OCI-LY1 (cell line): ENCODE measurements at regions not wholly inside any gene's neighbourhood (a gene's known extent, or its start where the extent isn't known, plus 50 kb on each side); places are given as distances from the start of the nearest gene placed in this dataset.

ENCODE experiments used
- H2AFZ ChIP-seq: fragments of 200-600 bp; sonication (generic), shearing (Covaris generic); 2 replicates; pipeline ENCODE4 v1.6.0; 2014; ENCODE audit warnings: antibody characterized with exemption, mild to moderate bottlenecking, low read length
- H3F3A ChIP-seq: fragments of 200-600 bp; sonication (generic), shearing (Covaris generic); 2 replicates; pipeline ENCODE4 v1.6.0; 2014; ENCODE audit warnings: mild to moderate bottlenecking, antibody characterized with exemption, low read length, moderate library complexity; ENCODE audit not compliant: insufficient read depth
- H3K27ac ChIP-seq: fragments of 200-600 bp; sonication (generic); 2 replicates; pipeline ENCODE4 v1.5.1; 2014; ENCODE audit warnings: low read length, mixed run types, mild to moderate bottlenecking, low read depth; ENCODE audit not compliant: poor library complexity, severe bottlenecking
- H3K27me3 ChIP-seq: fragments of 200-600 bp; sonication (generic); 2 replicates; pipeline ENCODE4 v1.6.0; 2014; ENCODE audit warnings: antibody characterized with exemption, mild to moderate bottlenecking, low read length, moderate library complexity; ENCODE audit not compliant: insufficient read depth
- H3K36me3 ChIP-seq: fragments of 200-600 bp; sonication (generic); 2 replicates; pipeline ENCODE4 v1.6.1; 2014; ENCODE audit warnings: mild to moderate bottlenecking, antibody characterized with exemption, low read length, moderate library complexity, mixed read lengths; ENCODE audit not compliant: insufficient read depth
- H3K4me1 ChIP-seq: fragments of 200-600 bp; sonication (generic); 2 replicates; pipeline ENCODE4 v1.5.1; 2014; ENCODE audit warnings: mild to moderate bottlenecking, low read length, moderate library complexity; ENCODE audit not compliant: insufficient read depth, severe bottlenecking
- H3K4me2 ChIP-seq: fragments of 200-600 bp; sonication (generic), shearing (Covaris generic); 2 replicates; pipeline ENCODE4 v1.6.1; 2014; ENCODE audit warnings: low read length
- H3K4me3 ChIP-seq: fragments of 200-600 bp; sonication (generic); 2 replicates; pipeline ENCODE4 v1.5.1; 2014; ENCODE audit warnings: low read length, low read depth, mild to moderate bottlenecking, mixed read lengths; ENCODE audit not compliant: poor library complexity, severe bottlenecking
- H3K79me2 ChIP-seq: fragments of 200-600 bp; shearing (Covaris generic); 2 replicates; pipeline ENCODE4 v1.6.1; 2016; ENCODE audit warnings: mixed run types, low read length, mixed read lengths; ENCODE audit not compliant: insufficient read depth
- H3K9ac ChIP-seq: fragments of 200-600 bp; sonication (generic), shearing (Covaris generic); 2 replicates; pipeline ENCODE4 v1.6.1; 2014; ENCODE audit warnings: mild to moderate bottlenecking, low read length, mixed read lengths
- H3K9me2 ChIP-seq: fragments of 200-600 bp; sonication (generic), shearing (Covaris generic); 2 replicates; pipeline ENCODE4 v1.6.1; 2014; ENCODE audit warnings: low read depth, mild to moderate bottlenecking, low read length, mixed read lengths
- H3K9me3 ChIP-seq: fragments of 200-600 bp; shearing (Covaris generic); 2 replicates; pipeline ENCODE4 v1.6.1; 2014; ENCODE audit warnings: low read length, mixed read lengths
- H4K20me1 ChIP-seq: fragments of 200-600 bp; sonication (generic), shearing (Covaris generic); 2 replicates; pipeline ENCODE4 v1.6.0; 2016; ENCODE audit warnings: mild to moderate bottlenecking, low read length; ENCODE audit not compliant: insufficient read depth
- EZH2 ChIP-seq: fragments of 200-600 bp; sonication (generic), shearing (Covaris generic); IDR thresholded peaks from 2 replicates; pipeline ENCODE4 v1.8.0; 2017; ENCODE audit warnings: borderline replicate concordance, mixed run types, mild to moderate bottlenecking, antibody characterized with exemption, low read length, moderate library complexity, mixed read lengths
- TF ChIP-seq, protein P1 (sequence below): fragments of 200-600 bp; sonication (generic), shearing (Covaris generic); IDR thresholded peaks from 2 replicates; pipeline ENCODE4 v1.5.1; 2017; ENCODE audit warnings: mild to moderate bottlenecking, antibody characterized with exemption, low read length, moderate library complexity, mixed read lengths

DNA sequence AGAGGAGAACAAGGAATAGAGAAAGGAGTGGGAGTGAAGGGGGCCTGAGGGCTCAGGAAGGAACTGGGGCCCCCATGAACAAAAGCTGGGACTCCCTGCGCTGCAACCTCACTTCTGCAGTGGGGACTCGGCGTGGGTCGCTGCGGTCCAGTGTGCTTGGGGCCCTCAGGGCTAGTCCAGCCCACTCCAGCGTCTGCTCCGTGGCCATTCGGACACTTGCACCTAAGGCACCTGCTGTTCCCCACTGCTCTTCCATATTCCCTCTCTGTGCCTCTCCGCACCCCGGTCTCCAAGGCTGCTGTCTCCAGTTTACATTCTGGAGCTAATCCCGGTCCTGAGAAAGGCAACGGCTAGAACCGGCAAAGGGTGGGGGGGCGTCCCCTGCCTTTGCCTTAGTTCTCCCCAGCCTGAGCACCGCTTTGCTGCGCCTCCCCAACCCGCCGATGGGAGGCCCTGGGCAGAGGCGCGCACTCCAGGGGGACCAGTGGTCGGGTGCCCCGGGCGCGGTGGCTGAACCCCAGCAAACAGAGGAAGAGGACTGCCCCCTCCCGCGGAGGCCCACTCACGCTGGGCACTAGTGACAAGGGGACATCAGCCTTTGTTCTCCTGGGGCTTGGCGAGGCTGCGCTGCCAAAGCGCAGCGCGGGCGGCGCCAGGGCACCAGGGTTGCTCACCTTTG, 327.7 kb upstream of the F9 start:
- Histone ChIP-seq H4K20me1 (no peaks in the 10 kb centered on the region), H3F3A (no peaks in the 10 kb centered on the region), H2AFZ (no peak overlapping the region), H3K9me2 (no peaks in the 10 kb centered on the region), H3K36me3 (no peaks in the 10 kb centered on the region), H3K4me1 (no peaks in the 10 kb centered on the region), H3K79me2 (no peaks in the 10 kb centered on the region), H3K4me3 (no peak overlapping the region), H3K9me3 (no peaks in the 10 kb centered on the region), H3K9ac (no peak overlapping the region), H3K27me3 (no peaks in the 10 kb centered on the region), H3K27ac (no peak overlapping the region), H3K4me2 (no peak overlapping the region)
- no peak for TF ChIP-seq EZH2
- TF ChIP-seq, protein P1, sequence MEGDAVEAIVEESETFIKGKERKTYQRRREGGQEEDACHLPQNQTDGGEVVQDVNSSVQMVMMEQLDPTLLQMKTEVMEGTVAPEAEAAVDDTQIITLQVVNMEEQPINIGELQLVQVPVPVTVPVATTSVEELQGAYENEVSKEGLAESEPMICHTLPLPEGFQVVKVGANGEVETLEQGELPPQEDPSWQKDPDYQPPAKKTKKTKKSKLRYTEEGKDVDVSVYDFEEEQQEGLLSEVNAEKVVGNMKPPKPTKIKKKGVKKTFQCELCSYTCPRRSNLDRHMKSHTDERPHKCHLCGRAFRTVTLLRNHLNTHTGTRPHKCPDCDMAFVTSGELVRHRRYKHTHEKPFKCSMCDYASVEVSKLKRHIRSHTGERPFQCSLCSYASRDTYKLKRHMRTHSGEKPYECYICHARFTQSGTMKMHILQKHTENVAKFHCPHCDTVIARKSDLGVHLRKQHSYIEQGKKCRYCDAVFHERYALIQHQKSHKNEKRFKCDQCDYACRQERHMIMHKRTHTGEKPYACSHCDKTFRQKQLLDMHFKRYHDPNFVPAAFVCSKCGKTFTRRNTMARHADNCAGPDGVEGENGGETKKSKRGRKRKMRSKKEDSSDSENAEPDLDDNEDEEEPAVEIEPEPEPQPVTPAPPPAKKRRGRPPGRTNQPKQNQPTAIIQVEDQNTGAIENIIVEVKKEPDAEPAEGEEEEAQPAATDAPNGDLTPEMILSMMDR, result no peak

DNA sequence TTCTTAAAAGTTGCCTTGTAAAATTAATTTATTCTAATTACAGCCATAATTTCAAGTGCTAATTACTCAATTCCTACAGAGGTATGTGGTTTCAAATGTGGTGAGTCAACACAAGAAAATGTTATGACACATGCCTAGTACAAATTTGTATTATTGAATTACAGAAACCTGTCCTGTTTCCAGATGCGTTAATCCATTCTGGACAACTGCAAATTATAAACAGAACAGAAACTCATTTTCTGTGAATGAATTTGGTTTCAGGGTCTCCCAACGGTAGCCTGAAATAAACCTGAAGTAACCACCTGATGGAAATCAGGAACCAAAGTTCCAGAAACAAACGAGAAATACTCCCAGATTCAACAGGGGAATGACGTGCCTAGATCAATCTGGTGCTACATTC, 328.6 kb upstream of the F9 start:
- TF ChIP-seq, protein P1, result no peak
- no peak for TF ChIP-seq EZH2
- no peaks in the 10 kb centered on the region for H3F3A ChIP-seq
- H3K4me3 ChIP-seq, result no peak overlapping the region
- H3K4me2 ChIP-seq, result no peak overlapping the region
- H2AFZ ChIP-seq, result no peak overlapping the region
- no peaks in the 10 kb centered on the region for H3K4me1 ChIP-seq
- no peaks in the 10 kb centered on the region for H3K9me2 ChIP-seq
- no peaks in the 10 kb centered on the region for H3K79me2 ChIP-seq
- H3K27ac ChIP-seq, result no peak overlapping the region
- H4K20me1 ChIP-seq, result no peaks in the 10 kb centered on the region
- H3K27me3 ChIP-seq, result no peaks in the 10 kb centered on the region
- no peaks in the 10 kb centered on the region for H3K9me3 ChIP-seq
- no peaks in the 10 kb centered on the region for H3K36me3 ChIP-seq
- no peak overlapping the region for H3K9ac ChIP-seq

DNA sequence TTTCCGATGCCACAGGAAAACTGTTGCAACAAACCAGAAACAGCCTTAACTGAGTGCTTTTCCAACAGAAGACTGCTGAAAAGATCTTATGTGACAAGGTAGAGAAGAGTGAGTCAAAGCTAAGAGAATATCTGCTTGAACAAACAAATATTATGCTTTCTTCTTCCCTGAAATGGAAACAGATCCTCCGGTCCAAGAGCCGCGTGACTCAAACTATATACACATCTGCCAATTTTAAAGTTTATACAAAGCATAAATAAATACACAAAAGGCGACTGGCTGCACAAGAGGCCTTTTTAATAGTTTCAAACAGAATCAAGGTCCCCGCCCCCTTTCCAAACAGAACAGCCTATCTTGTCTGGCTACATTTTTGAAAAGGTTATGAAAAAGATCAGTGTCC, 329.7 kb upstream of the F9 start:
- Histone ChIP-seq H3K27ac (no peak overlapping the region), H3K4me1 (no peaks in the 10 kb centered on the region), H4K20me1 (no peaks in the 10 kb centered on the region), H3K9ac (no peak overlapping the region), H3K27me3 (no peaks in the 10 kb centered on the region), H3K79me2 (no peaks in the 10 kb centered on the region), H3K9me3 (no peaks in the 10 kb centered on the region), H3F3A (no peaks in the 10 kb centered on the region), H3K9me2 (no peaks in the 10 kb centered on the region), H2AFZ (no peak overlapping the region), H3K4me3 (no peak overlapping the region), H3K4me2 (no peak overlapping the region), H3K36me3 (no peaks in the 10 kb centered on the region)
- TF ChIP-seq, protein P1, result no peak
- TF ChIP-seq EZH2, result no peak
